Esophagus squamous epithelium (tissue), 4 donors: ENCODE measurements at regions not wholly inside any gene's neighbourhood (a gene's known extent, or its start where the extent isn't known, plus 50 kb on each side); places are given as distances from the start of the nearest gene placed in this dataset.

Source experiments
- POLR2A ChIP-seq, 4 donors: fragments of 450-650 bp; IDR thresholded peaks; one replicate each; pipeline ENCODE4 v1.6.1; 2017; ENCODE audit warnings: antibody characterized with exemption in 4 of 4, mild to moderate bottlenecking in 4 of 4, moderate library complexity in 3 of 4
- TF ChIP-seq, protein P1 (sequence below), 6 experiments: fragments of 450-650 bp in 4 of 6; fragments of 200-600 bp in 2 of 6; sonication (generic) in 2 of 6; IDR thresholded peaks; one replicate each; pipeline ENCODE4 v1.5.1; 2016 to 2019; ENCODE audit warnings: antibody characterized with exemption in 6 of 6, mild to moderate bottlenecking in 4 of 6, moderate library complexity in 4 of 6

DNA sequence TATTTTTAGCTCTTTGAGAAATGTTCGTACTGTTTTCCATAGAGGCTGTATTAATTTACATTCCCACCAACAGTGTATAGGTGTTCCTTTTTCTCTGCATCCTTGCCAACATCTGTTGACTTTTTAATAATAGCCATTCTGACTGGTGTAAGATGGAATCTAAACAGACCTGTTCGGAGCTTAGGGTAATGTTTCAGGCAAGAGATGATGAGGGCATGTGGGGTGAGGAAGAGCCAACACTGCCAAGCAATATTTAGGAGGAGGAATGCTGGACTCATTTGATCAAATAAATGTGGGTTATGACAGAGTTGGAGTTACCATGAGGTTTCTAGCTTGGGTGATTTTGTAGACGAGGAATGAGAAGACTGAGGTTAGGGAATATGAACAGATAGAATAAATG, 382.9 kb downstream of the KLF12 start:
- TF ChIP-seq, protein P1, sequence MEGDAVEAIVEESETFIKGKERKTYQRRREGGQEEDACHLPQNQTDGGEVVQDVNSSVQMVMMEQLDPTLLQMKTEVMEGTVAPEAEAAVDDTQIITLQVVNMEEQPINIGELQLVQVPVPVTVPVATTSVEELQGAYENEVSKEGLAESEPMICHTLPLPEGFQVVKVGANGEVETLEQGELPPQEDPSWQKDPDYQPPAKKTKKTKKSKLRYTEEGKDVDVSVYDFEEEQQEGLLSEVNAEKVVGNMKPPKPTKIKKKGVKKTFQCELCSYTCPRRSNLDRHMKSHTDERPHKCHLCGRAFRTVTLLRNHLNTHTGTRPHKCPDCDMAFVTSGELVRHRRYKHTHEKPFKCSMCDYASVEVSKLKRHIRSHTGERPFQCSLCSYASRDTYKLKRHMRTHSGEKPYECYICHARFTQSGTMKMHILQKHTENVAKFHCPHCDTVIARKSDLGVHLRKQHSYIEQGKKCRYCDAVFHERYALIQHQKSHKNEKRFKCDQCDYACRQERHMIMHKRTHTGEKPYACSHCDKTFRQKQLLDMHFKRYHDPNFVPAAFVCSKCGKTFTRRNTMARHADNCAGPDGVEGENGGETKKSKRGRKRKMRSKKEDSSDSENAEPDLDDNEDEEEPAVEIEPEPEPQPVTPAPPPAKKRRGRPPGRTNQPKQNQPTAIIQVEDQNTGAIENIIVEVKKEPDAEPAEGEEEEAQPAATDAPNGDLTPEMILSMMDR (IDR thresholded peaks at IDR 0.05), result no peak
- TF ChIP-seq POLR2A (IDR thresholded peaks at IDR 0.05), result no peak
